ENCODE measurements at regions not wholly inside any gene's neighbourhood (a gene's known extent, or its start where the extent isn't known, plus 50 kb on each side); places are given as distances from the start of the nearest gene placed in this dataset.

GRCh38 chr4:130714006-130714405, 1618.1 kb downstream of the C4orf33 start:
- no peaks in the 10 kb centered on the region for H3K9me3 ChIP-seq (ENCODE audit: control insufficient read depth, insufficient read depth, low read depth, low read length)
- ChIA-PET POLR2A (no interaction called here), CTCF (no interaction called here)
- no peaks in the 10 kb centered on the region for H3K36me3 ChIP-seq (ENCODE audit: control insufficient read depth in 2 of 2, insufficient read depth in 1 of 2, low read length in 2 of 2)
- no peak for TF ChIP-seq ZNF548 (tag by site-specific recombination; IDR thresholded peaks at IDR 0.05)
- no peak for TF ChIP-seq ZNF785 (tag by site-specific recombination; IDR thresholded peaks at IDR 0.05)
- no peak overlapping the region for H3K4me3 ChIP-seq (ENCODE audit: low read depth, low read length)
- no peak overlapping the region for H3K27ac ChIP-seq (ENCODE audit: extremely low read depth, low read depth, low read length)
- H3K4me1 ChIP-seq (ENCODE audit: control insufficient read depth, insufficient read depth, low read length) = no peaks in the 10 kb centered on the region

- H3K9me3 ChIP-seq (ENCODE audit: control insufficient read depth, insufficient read depth, low read depth, low read length) = no peaks in the 10 kb centered on the region
- TF ChIP-seq ZNF366 (tag by site-specific recombination; conservative IDR thresholded peaks at IDR 0.05) (no peak), ZNF692 (tag by site-specific recombination; IDR thresholded peaks at IDR 0.05) (no peak), ZNF645 (tag by site-specific recombination; IDR thresholded peaks at IDR 0.05) (no peak), ZNF621 (tag by site-specific recombination; IDR thresholded peaks at IDR 0.05) (no peak)
- no peaks in the 10 kb centered on the region for H3K4me1 ChIP-seq (ENCODE audit: control insufficient read depth, insufficient read depth, low read length)
- ChIA-PET POLR2A (no interaction called here), CTCF (no interaction called here)
- H3K36me3 ChIP-seq (ENCODE audit: control insufficient read depth in 2 of 2, insufficient read depth in 1 of 2, low read length in 2 of 2) = no peaks in the 10 kb centered on the region
- no peak overlapping the region for H3K27ac ChIP-seq (ENCODE audit: extremely low read depth, low read depth, low read length)
- H3K4me3 ChIP-seq (ENCODE audit: low read depth, low read length) = no peak overlapping the region
These were observed 1626.4 kb downstream of the C4orf33 start for GRCh38 chr4:130722361-130722760.

- CTCF ChIA-PET = no interaction called here
- POLR2A ChIA-PET = no interaction called here
- no peaks in the 10 kb centered on the region for H3K36me3 ChIP-seq (ENCODE audit: control insufficient read depth in 2 of 2, insufficient read depth in 1 of 2, low read length in 2 of 2)
- no peak overlapping the region for H3K27ac ChIP-seq (ENCODE audit: extremely low read depth, low read depth, low read length)
- H3K4me3 ChIP-seq (ENCODE audit: low read depth, low read length) = no peak overlapping the region
- H3K9me3 ChIP-seq (ENCODE audit: control insufficient read depth, insufficient read depth, low read depth, low read length) = no peaks in the 10 kb centered on the region
- H3K4me1 ChIP-seq (ENCODE audit: control insufficient read depth, insufficient read depth, low read length) = no peaks in the 10 kb centered on the region
- TF ChIP-seq ZNF791 (tag by site-specific recombination; IDR thresholded peaks at IDR 0.05) (no peak), ZNF785 (tag by site-specific recombination; IDR thresholded peaks at IDR 0.05) (no peak), ZSCAN4 (tag by site-specific recombination; IDR thresholded peaks at IDR 0.05) (no peak), OSR2 (tag by site-specific recombination; IDR thresholded peaks at IDR 0.05) (no peak), ZNF280C (tag by site-specific recombination; IDR thresholded peaks at IDR 0.05) (no peak), ZFP3 (tag by site-specific recombination; IDR thresholded peaks at IDR 0.05; ENCODE audit: low read depth) (no peak), ZNF639 (tag by site-specific recombination; IDR thresholded peaks at IDR 0.05) (no peak), TCF7L2 (IDR thresholded peaks at IDR 0.05; ENCODE audit: borderline replicate concordance, low read depth, low read length) (no peak), ZNF366 (tag by site-specific recombination; conservative IDR thresholded peaks at IDR 0.05) (no peak), INSM2 (tag by site-specific recombination; IDR thresholded peaks at IDR 0.05) (no peak), GFI1B (tag by site-specific recombination; IDR thresholded peaks at IDR 0.05) (no peak), ZBTB48 (tag by site-specific recombination; IDR thresholded peaks at IDR 0.05) (no peak), HIC1 (tag by site-specific recombination; IDR thresholded peaks at IDR 0.05) (no peak), ZNF560 (tag by site-specific recombination; IDR thresholded peaks at IDR 0.05; ENCODE audit: borderline replicate concordance) (no peak)
These were observed 1640.7 kb downstream of the C4orf33 start for GRCh38 chr4:130736436-130737185.

Measured in HEK293 (cell line).